ENCODE measurements at regions not wholly inside any gene's neighbourhood (a gene's known extent, or its start where the extent isn't known, plus 50 kb on each side); places are given as distances from the start of the nearest gene placed in this dataset.

GRCh38 chr21:35458405-35458804 lies 409.3 kb upstream of the RUNX1 start:
- no peak for ATAC-seq
- TF ChIP-seq SNAI2 (CRISPR knock-in tag; IDR thresholded peaks at IDR 0.05): no peak
- TF ChIP-seq CSRNP3 (CRISPR knock-in tag; IDR thresholded peaks at IDR 0.05): no peak
- no peak for TF ChIP-seq ZFP3 (CRISPR knock-in tag; IDR thresholded peaks at IDR 0.05)
- no peak for TF ChIP-seq ARNTL (CRISPR knock-in tag; IDR thresholded peaks at IDR 0.05; ENCODE audit: borderline replicate concordance, low read depth)
- TF ChIP-seq PPARA (CRISPR knock-in tag; IDR thresholded peaks at IDR 0.05; ENCODE audit: borderline replicate concordance): no peak
- no peak for TF ChIP-seq ZNF8 (CRISPR knock-in tag; IDR thresholded peaks at IDR 0.05)
- no peak for TF ChIP-seq CREB5 (CRISPR knock-in tag; IDR thresholded peaks at IDR 0.05; ENCODE audit: low read depth)
- TF ChIP-seq ISL1 (CRISPR knock-in tag; IDR thresholded peaks at IDR 0.05): no peak
- TF ChIP-seq TOX (CRISPR knock-in tag; IDR thresholded peaks at IDR 0.05; ENCODE audit: borderline replicate concordance): no peak
- TF ChIP-seq GLIS3 (CRISPR knock-in tag; IDR thresholded peaks at IDR 0.05): no peak
- no peak for TF ChIP-seq TSHZ2 (CRISPR knock-in tag; IDR thresholded peaks at IDR 0.05)
- no peak for TF ChIP-seq TCF4 (CRISPR knock-in tag; IDR thresholded peaks at IDR 0.05; ENCODE audit: borderline replicate concordance)
- no peak for TF ChIP-seq ZNF70 (CRISPR knock-in tag; IDR thresholded peaks at IDR 0.05)

GRCh38 chr21:35457097-35457804 lies 408.1 kb upstream of the RUNX1 start:
- ATAC-seq: no peak
- no peak for TF ChIP-seq SNAI2 (CRISPR knock-in tag; IDR thresholded peaks at IDR 0.05)
- no peak for TF ChIP-seq ZNF70 (CRISPR knock-in tag; IDR thresholded peaks at IDR 0.05)
- TF ChIP-seq RARB (CRISPR knock-in tag; IDR thresholded peaks at IDR 0.05): no peak
- TF ChIP-seq ISL1 (CRISPR knock-in tag; IDR thresholded peaks at IDR 0.05): no peak
- TF ChIP-seq ARNTL (CRISPR knock-in tag; IDR thresholded peaks at IDR 0.05; ENCODE audit: borderline replicate concordance, low read depth): no peak
- TF ChIP-seq CSRNP3 (CRISPR knock-in tag; IDR thresholded peaks at IDR 0.05): no peak
- TF ChIP-seq TCF4 (CRISPR knock-in tag; IDR thresholded peaks at IDR 0.05; ENCODE audit: borderline replicate concordance): no peak

GRCh38 chr21:35451276-35451675 lies 402.2 kb upstream of the RUNX1 start:
- ATAC-seq: no peak
- no peak for TF ChIP-seq CSRNP3 (CRISPR knock-in tag; IDR thresholded peaks at IDR 0.05)
- TF ChIP-seq CREB5 (CRISPR knock-in tag; IDR thresholded peaks at IDR 0.05; ENCODE audit: low read depth): no peak
- TF ChIP-seq SNAI2 (CRISPR knock-in tag; IDR thresholded peaks at IDR 0.05): no peak
- TF ChIP-seq ESRRG (CRISPR knock-in tag; IDR thresholded peaks at IDR 0.05): no peak
- TF ChIP-seq ZFP30 (CRISPR knock-in tag; IDR thresholded peaks at IDR 0.05): no peak
- no peak for TF ChIP-seq ARNTL (CRISPR knock-in tag; IDR thresholded peaks at IDR 0.05; ENCODE audit: borderline replicate concordance, low read depth)
- TF ChIP-seq TCF4 (CRISPR knock-in tag; IDR thresholded peaks at IDR 0.05; ENCODE audit: borderline replicate concordance): no peak
- no peak for TF ChIP-seq ZNF8 (CRISPR knock-in tag; IDR thresholded peaks at IDR 0.05)
- no peak for TF ChIP-seq PATZ1 (CRISPR knock-in tag; IDR thresholded peaks at IDR 0.05; ENCODE audit: borderline replicate concordance)
- TF ChIP-seq TSHZ2 (CRISPR knock-in tag; IDR thresholded peaks at IDR 0.05): no peak
- TF ChIP-seq ZNF70 (CRISPR knock-in tag; IDR thresholded peaks at IDR 0.05): no peak
- TF ChIP-seq ZFP3 (CRISPR knock-in tag; IDR thresholded peaks at IDR 0.05): no peak
- no peak for TF ChIP-seq BACH2 (CRISPR knock-in tag; IDR thresholded peaks at IDR 0.05; ENCODE audit: borderline replicate concordance)
- TF ChIP-seq CSDC2 (CRISPR knock-in tag; IDR thresholded peaks at IDR 0.05): no peak
- no peak for TF ChIP-seq PPARA (CRISPR knock-in tag; IDR thresholded peaks at IDR 0.05; ENCODE audit: borderline replicate concordance)
- TF ChIP-seq ISL1 (CRISPR knock-in tag; IDR thresholded peaks at IDR 0.05): no peak
- TF ChIP-seq ZC3H10 (CRISPR knock-in tag; IDR thresholded peaks at IDR 0.05): no peak

Data from SK-N-SH treated with all-trans-retinoic acid at 6 μM for 48 hours (cell line).